Sigmoid colon (tissue), 4 donors: ENCODE measurements at regions not wholly inside any gene's neighbourhood (a gene's known extent, or its start where the extent isn't known, plus 50 kb on each side); places are given as distances from the start of the nearest gene placed in this dataset.

Experiments used
- CTCF ChIP-seq, 4 experiments: fragments of 450-650 bp in 3 of 4; fragments of 200-600 bp in 1 of 4; IDR thresholded peaks; one replicate each; pipeline ENCODE4 v1.5.1; 2016 to 2019; ENCODE audit warnings: antibody characterized with exemption in 4 of 4, mild to moderate bottlenecking in 3 of 4, moderate library complexity in 2 of 4
- POLR2A ChIP-seq, 2 donors: fragments of 450-650 bp; IDR thresholded peaks; one replicate each; pipeline ENCODE4 v1.6.1; 2016; ENCODE audit warnings: antibody characterized with exemption in 2 of 2, mild to moderate bottlenecking in 2 of 2, moderate library complexity in 2 of 2
- POLR2AphosphoS5 ChIP-seq, 4 donors: sonication (generic); formaldehyde crosslinking; IDR thresholded peaks; one replicate each; pipeline ENCODE4 v1.6.1; 2017; ENCODE audit warnings: antibody characterized with exemption in 4 of 4

- TF ChIP-seq CTCF (IDR thresholded peaks at IDR 0.05) (no peak), POLR2A (IDR thresholded peaks at IDR 0.05) (no peak), POLR2AphosphoS5 (IDR thresholded peaks at IDR 0.05) (no peak)
These were observed 104.1 kb upstream of the SPRY4 start for GRCh38 chr5:142428773-142429473.
